Breast epithelium (tissue), 4 donors: ENCODE measurements at regions not wholly inside any gene's neighbourhood (a gene's known extent, or its start where the extent isn't known, plus 50 kb on each side); places are given as distances from the start of the nearest gene placed in this dataset.

Experiments
- DNase-seq, 2 donors: peaks; one replicate each; pipeline ENCODE4 v3.0.0-alpha.2; 2019; ENCODE audit warnings: low spot score in 2 of 2
- H3K27ac ChIP-seq, 2 donors: fragments of 200-600 bp; sonication (generic) in 1 of 2; one replicate each; pipeline ENCODE4 v1.5.1; 2016 to 2019; ENCODE audit warnings: mild to moderate bottlenecking in 1 of 2
- H3K27me3 ChIP-seq, 2 donors: fragments of 200-600 bp; sonication (generic) in 1 of 2; one replicate each; pipeline versions ENCODE4 v1.5.1 to v1.6.0; 2017 to 2019; ENCODE audit warnings: control low read depth in 1 of 2, mild to moderate bottlenecking in 1 of 2
- H3K36me3 ChIP-seq: fragments of 200-600 bp; one replicate; pipeline ENCODE4 v1.5.1; 2019
- H3K4me1 ChIP-seq, 2 donors: fragments of 200-600 bp; sonication (generic); one replicate each; pipeline ENCODE4 v1.5.1; 2016 to 2019; ENCODE audit warnings: control low read depth in 1 of 2
- H3K4me3 ChIP-seq, 3 donors: fragments of 200-600 bp; sonication (generic); 1 replicate in 2 of 3; 2 replicates in 1 of 3; pipeline ENCODE4 v1.5.1; 2016 to 2019; ENCODE audit warnings: mild to moderate bottlenecking in 3 of 3, moderate library complexity in 2 of 3
- H3K9me3 ChIP-seq, 2 donors: fragments of 200-600 bp; sonication (generic) in 1 of 2; one replicate each; pipeline ENCODE4 v1.5.1; 2016 to 2019; ENCODE audit warnings: control low read depth in 1 of 2
- POLR2A ChIP-seq: fragments of 450-650 bp; IDR thresholded peaks from one replicate; pipeline ENCODE4 v1.6.1; 2016; ENCODE audit warnings: antibody characterized with exemption, mild to moderate bottlenecking, moderate library complexity
- POLR2AphosphoS5 ChIP-seq, 3 donors: sonication (generic); formaldehyde crosslinking; IDR thresholded peaks; one replicate each; pipeline ENCODE4 v1.6.1; 2017; ENCODE audit warnings: antibody characterized with exemption in 3 of 3
- intact Hi-C: fragments of 100-400 bp; cut with DNase I; formaldehyde crosslinking; loops from one replicate; pipeline ENCODE4 v1.15.1; 2023; ENCODE audit warnings: low total_unique reads
- TF ChIP-seq, protein P1 (sequence below), 3 donors: fragments of 450-650 bp; IDR thresholded peaks; one replicate each; pipeline ENCODE4 v1.5.1; 2016 to 2017; ENCODE audit warnings: antibody characterized with exemption in 3 of 3, mild to moderate bottlenecking in 3 of 3, moderate library complexity in 3 of 3

DNA sequence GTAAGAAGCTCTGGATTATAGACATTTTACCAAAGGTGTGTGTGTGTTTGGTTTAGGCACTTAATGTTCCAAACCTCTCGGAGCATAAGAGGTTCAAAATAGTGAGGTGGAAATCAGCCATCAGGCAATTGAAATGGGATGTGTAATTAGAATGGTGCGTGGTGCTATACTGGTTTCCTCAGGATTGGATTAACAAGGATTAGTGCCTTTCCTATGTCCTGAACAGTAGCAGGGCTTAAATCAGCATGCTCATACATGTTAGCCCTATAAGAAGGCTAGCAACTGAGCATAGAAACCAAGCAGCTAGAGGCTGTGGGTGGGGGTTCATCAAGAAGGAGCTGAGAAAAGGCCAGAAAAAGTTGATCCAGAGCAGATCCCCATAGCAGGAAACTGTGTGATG, 256.8 kb upstream of the CXXC4 start:
- intact Hi-C loops: no loop called here
- Histone ChIP-seq H3K9me3 (no peaks in the 10 kb centered on the region), H3K27me3 (no peaks in the 10 kb centered on the region), H3K36me3 (no peaks in the 10 kb centered on the region), H3K4me1 (no peaks in the 10 kb centered on the region), H3K4me3 (no peak overlapping the region), H3K27ac (no peak overlapping the region)
- no peak for TF ChIP-seq POLR2A
- TF ChIP-seq, protein P1, sequence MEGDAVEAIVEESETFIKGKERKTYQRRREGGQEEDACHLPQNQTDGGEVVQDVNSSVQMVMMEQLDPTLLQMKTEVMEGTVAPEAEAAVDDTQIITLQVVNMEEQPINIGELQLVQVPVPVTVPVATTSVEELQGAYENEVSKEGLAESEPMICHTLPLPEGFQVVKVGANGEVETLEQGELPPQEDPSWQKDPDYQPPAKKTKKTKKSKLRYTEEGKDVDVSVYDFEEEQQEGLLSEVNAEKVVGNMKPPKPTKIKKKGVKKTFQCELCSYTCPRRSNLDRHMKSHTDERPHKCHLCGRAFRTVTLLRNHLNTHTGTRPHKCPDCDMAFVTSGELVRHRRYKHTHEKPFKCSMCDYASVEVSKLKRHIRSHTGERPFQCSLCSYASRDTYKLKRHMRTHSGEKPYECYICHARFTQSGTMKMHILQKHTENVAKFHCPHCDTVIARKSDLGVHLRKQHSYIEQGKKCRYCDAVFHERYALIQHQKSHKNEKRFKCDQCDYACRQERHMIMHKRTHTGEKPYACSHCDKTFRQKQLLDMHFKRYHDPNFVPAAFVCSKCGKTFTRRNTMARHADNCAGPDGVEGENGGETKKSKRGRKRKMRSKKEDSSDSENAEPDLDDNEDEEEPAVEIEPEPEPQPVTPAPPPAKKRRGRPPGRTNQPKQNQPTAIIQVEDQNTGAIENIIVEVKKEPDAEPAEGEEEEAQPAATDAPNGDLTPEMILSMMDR (IDR thresholded peaks at IDR 0.05): no peak
- no peak for TF ChIP-seq POLR2AphosphoS5 (IDR thresholded peaks at IDR 0.05)
- no peak for DNase-seq

DNA sequence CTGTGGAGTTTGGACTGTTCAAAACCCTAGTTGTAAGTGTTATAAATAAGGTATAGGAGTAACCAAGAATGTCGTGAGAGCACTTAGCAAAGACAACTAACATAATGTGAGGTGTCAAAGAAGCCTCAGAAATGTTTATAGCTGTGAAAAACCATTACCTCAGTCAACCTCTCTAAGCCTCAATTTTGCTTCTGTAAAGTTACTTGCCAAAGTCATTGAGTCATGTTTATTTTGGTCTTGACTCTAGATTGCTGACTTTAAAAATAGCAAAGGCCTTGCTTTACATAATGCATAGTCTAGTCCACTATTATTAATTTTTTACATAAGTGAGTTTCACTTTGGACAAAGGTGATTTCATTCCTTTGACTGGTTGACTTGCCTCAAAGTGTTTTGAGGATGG, 257.6 kb upstream of the CXXC4 start:
- Histone ChIP-seq H3K27ac (no peak overlapping the region), H3K36me3 (no peaks in the 10 kb centered on the region), H3K27me3 (no peaks in the 10 kb centered on the region), H3K4me3 (no peak overlapping the region), H3K9me3 (no peaks in the 10 kb centered on the region), H3K4me1 (no peaks in the 10 kb centered on the region)
- DNase-seq: no peak
- TF ChIP-seq POLR2AphosphoS5 (IDR thresholded peaks at IDR 0.05) (no peak), POLR2A (no peak)
- TF ChIP-seq, protein P1 (IDR thresholded peaks at IDR 0.05): no peak
- intact Hi-C loops: no loop called here

DNA sequence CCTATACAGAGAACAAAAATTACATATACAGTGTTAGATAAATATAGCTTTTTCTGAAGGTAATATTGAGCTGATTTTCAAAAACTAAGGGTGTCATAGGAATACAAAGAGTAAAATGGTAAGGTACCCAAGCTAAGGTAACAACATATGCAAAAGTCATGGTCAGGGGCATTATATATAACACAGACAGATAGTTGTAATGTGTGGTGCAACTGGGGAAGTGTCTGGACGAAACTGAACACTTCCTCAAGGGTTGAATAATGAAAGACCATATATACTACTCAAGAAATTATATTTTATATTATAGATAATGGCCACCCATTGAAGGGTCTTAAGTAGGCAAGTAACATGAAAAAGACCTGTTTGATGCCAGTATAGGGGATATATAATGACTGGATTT, 262.1 kb upstream of the CXXC4 start:
- H3K27ac ChIP-seq: no peak overlapping the region
- no peak for TF ChIP-seq POLR2A
- TF ChIP-seq, protein P1 (IDR thresholded peaks at IDR 0.05): no peak
- TF ChIP-seq POLR2AphosphoS5 (IDR thresholded peaks at IDR 0.05): no peak
- no peak overlapping the region for H3K4me3 ChIP-seq
- no peaks in the 10 kb centered on the region for H3K27me3 ChIP-seq
- intact Hi-C loops: no loop called here
- H3K9me3 ChIP-seq: no peaks in the 10 kb centered on the region
- no peaks in the 10 kb centered on the region for H3K4me1 ChIP-seq
- no peaks in the 10 kb centered on the region for H3K36me3 ChIP-seq
- no peak for DNase-seq

DNA sequence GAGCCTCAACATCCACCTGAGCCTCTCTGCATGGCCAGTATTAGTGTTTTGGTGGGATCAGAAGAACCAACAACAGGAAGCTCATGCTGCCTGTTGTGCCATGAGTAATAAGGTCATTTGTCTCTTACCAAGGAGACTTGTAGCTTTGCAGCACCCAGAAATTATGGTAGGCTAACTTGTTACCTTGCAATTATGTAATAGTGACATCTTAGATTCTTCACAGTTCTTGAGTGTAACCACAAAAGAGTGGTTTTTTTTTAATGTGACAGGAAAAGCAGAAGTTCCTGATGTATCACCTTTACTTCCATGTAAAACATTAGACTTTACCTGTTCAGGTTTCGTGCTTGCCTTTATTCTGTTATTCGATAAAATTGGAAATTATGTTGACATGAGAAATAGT, 263.9 kb upstream of the CXXC4 start:
- Histone ChIP-seq H3K36me3 (no peaks in the 10 kb centered on the region), H3K27ac (no peak overlapping the region), H3K4me3 (no peak overlapping the region), H3K27me3 (no peaks in the 10 kb centered on the region), H3K9me3 (no peaks in the 10 kb centered on the region), H3K4me1 (no peaks in the 10 kb centered on the region)
- intact Hi-C loops: no loop called here
- no peak for DNase-seq
- TF ChIP-seq, protein P1 (IDR thresholded peaks at IDR 0.05): no peak
- TF ChIP-seq POLR2A: no peak
- no peak for TF ChIP-seq POLR2AphosphoS5 (IDR thresholded peaks at IDR 0.05)

DNA sequence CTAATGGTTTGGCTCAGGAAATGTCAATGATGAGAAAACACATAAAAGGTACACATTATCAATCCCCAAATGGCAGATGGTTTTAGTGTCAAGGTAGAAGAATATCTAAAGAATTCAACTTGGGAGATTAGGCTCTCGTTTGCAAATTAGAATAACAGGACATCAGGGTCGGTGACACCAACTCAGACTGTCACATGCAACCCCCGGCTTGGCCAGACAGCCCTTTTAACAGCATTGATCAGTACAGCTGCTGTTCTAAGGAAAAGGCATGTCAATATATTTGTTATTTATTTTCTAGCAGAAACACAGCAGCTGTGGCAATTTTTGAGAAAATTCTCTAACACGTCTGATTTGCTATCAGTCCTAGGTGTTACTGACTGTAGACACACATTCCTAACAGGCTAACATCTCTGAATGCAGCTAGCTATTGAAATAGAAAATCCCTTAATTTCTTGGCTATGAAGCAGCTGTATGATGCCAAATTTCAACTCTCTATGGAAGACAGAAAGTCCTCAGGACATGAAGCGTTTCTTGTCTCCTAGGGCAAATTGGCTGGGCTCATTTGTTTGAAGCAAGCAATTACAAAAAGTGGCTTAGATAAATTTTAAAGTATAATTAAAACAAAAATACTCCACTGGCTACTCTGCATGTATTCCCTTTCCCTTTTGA, 269.0 kb upstream of the CXXC4 start:
- Histone ChIP-seq H3K27ac (no peak overlapping the region), H3K27me3 (no peaks in the 10 kb centered on the region), H3K9me3 (no peaks in the 10 kb centered on the region), H3K4me1 (no peaks in the 10 kb centered on the region), H3K36me3 (no peaks in the 10 kb centered on the region), H3K4me3 (no peak overlapping the region)
- intact Hi-C loops: no loop called here
- DNase-seq: no peak
- TF ChIP-seq, protein P1 (IDR thresholded peaks at IDR 0.05): no peak
